Ureter (tissue), 1 donor: ENCODE measurements at regions not wholly inside any gene's neighbourhood (a gene's known extent, or its start where the extent isn't known, plus 50 kb on each side); places are given as distances from the start of the nearest gene placed in this dataset.

Experiments
- DNase-seq: peaks from one replicate; pipeline ENCODE4 v3.0.0-alpha.2; 2020; ENCODE audit warnings: low spot score
- donor health status: DM: yes; HTN: yes; CAD: no.

- DNase-seq, result no peak
These were observed 335.3 kb upstream of the ADAMTS16 start for GRCh38 chr5:4804691-4805360.

GRCh38 chr5:4815002-4815401 lies 325.1 kb upstream of the ADAMTS16 start:
- DNase-seq, result no peak

GRCh38 chr5:4817767-4818166 lies 322.4 kb upstream of the ADAMTS16 start:
- DNase-seq, result no peak

- no peak for DNase-seq
These were observed 308.8 kb upstream of the ADAMTS16 start for GRCh38 chr5:4831325-4831724.

GRCh38 chr5:4832471-4832870 lies 307.7 kb upstream of the ADAMTS16 start:
- DNase-seq, result no peak

- DNase-seq, result no peak
These were observed 306.9 kb upstream of the ADAMTS16 start for GRCh38 chr5:4833104-4833738.

- no peak for DNase-seq
These were observed 302.6 kb upstream of the ADAMTS16 start for GRCh38 chr5:4837489-4838058.

- DNase-seq, result no peak
These were observed 294.9 kb upstream of the ADAMTS16 start for GRCh38 chr5:4845221-4845620.

- DNase-seq, result no peak
These were observed 292.4 kb upstream of the ADAMTS16 start for GRCh38 chr5:4847766-4848165.

- DNase-seq, result no peak
These were observed 285.1 kb upstream of the ADAMTS16 start for GRCh38 chr5:4855036-4855435.

GRCh38 chr5:4855880-4856279 lies 284.2 kb upstream of the ADAMTS16 start:
- no peak for DNase-seq

GRCh38 chr5:4857761-4858160 lies 282.4 kb upstream of the ADAMTS16 start:
- DNase-seq, result no peak

- no peak for DNase-seq
These were observed 280.5 kb upstream of the ADAMTS16 start for GRCh38 chr5:4859500-4860235.

- no peak for DNase-seq
These were observed 279.5 kb upstream of the ADAMTS16 start for GRCh38 chr5:4860631-4861030.

- no peak for DNase-seq
These were observed 277.6 kb upstream of the ADAMTS16 start for GRCh38 chr5:4862500-4862899.

- DNase-seq, result no peak
These were observed 273.9 kb upstream of the ADAMTS16 start for GRCh38 chr5:4866131-4866659.

GRCh38 chr5:4866817-4867216 lies 273.3 kb upstream of the ADAMTS16 start:
- DNase-seq, result no peak

- no peak for DNase-seq
These were observed 271.9 kb upstream of the ADAMTS16 start for GRCh38 chr5:4868140-4868735.

GRCh38 chr5:4873652-4874051 lies 266.5 kb upstream of the ADAMTS16 start:
- DNase-seq, result no peak

GRCh38 chr5:4874097-4874496 lies 266.0 kb upstream of the ADAMTS16 start:
- DNase-seq, result no peak

- DNase-seq, result no peak
These were observed 264.2 kb upstream of the ADAMTS16 start for GRCh38 chr5:4875942-4876341.

GRCh38 chr5:4876804-4877203 lies 263.3 kb upstream of the ADAMTS16 start:
- no peak for DNase-seq
